ENCODE measurements at regions not wholly inside any gene's neighbourhood (a gene's known extent, or its start where the extent isn't known, plus 50 kb on each side); places are given as distances from the start of the nearest gene placed in this dataset.

DNA sequence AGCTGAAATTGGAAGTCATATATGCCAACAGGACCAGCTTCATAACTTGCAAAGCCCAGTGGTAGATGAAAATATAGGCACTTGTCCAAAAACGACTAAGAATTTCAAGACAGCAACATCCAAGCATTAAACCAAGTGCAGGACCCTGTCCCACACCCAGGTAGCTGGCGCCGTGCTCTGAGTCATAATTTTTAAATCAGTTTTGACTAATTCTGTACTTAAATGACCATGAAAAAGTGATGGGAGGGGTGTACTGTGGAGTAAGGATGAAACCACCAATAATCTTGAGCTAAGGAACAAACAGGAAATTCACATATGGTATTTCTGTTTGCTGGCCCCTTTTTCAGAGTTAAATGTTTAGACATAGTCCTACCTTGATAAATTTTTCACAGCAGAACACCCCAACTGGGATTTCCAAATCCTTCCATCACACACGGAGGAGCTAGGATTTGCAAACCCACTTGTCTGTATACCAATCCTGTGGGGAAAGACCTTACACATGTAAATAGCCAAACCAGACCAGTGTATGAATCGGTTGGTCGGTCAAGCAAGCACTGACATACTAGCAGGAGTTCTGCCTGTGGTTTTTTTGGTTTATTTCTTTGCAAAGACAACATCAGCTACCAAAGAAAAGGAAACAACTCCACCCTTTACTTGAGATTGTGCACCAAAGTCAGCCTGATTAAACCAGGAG is 235.7 kb upstream of the RAB4A start:
- peak; percentile 8 for DNase-seq (ENCODE audit: low spot score)

DNA sequence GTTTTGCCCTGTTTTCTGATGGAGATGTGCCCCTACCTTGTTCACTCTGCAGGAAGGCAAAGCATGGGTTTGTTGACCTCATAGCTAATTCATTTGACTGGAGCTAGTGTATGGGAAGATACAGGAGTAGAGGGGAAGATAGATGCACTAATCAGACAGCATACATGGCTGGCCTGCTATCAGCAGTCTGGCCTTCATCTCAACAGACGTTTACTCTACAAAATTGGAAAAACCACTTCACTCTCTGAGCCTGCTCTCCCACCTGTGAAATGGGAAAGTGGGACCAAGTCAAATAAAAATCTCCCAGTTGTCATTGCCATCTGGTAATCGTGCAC is 235.2 kb upstream of the RAB4A start:
- DNase-seq (ENCODE audit: low spot score), result no peak

DNA sequence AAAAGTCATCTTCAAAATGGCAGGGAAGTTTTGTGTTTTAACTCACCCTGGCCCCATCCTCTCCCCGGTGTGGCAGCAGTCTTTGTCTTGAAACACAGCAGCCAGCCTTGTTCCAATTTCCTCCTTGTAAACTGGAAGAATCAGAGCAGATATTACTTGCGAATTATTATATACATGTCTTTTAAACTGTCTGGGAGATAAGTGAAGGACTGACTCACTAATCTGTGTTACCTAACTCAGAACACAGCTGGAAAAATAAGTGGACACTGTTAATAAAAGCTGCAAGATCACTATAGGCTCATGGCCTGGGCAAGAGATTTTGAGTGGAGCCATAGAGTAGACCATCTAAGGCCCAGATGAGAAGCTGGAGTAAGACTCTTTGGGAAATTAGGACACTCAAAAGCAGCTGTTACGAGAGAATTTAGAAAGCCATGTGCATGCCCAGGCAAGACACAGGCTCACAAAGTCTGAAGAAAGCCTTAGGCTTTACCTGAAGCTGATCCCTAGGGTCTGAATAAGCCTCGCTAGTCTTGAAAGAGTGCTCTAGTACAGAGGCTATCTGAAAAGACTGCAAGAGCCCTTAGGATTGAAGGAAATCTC is 233.0 kb upstream of the RAB4A start:
- no peak for DNase-seq (ENCODE audit: low spot score)

DNA sequence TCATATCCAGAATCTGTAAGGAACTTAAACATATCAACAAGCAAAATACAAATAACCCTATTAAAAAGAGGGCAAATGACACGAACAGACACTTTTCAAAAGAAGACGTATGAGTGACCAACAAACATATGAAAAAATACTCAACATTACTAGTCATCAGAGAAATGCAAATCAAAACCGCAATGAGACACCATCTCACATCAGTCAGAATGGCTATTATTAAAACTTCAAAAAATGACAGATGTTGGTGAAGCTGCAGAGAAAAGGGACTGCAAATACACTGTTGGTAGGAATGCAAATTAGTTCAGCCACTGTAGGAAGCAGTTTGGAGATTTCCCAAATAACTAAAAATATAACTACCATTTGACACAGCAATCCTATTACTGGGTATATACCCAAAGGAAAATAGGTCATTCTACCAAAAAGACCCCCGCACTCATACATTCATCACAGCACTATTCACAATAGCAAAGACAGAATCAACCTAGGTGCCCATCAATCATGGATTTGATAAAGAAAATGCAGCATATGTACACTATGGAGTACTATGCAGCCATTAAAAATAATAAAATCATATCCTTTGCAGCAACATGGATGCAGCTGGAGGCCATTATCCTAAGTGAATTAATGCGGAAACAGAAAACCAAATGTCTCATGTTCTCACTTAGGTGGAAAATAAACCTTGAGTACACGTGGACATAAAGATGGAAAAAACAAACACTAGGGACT is 230.1 kb upstream of the RAB4A start:
- DNase-seq (ENCODE audit: low spot score), result no peak

DNA sequence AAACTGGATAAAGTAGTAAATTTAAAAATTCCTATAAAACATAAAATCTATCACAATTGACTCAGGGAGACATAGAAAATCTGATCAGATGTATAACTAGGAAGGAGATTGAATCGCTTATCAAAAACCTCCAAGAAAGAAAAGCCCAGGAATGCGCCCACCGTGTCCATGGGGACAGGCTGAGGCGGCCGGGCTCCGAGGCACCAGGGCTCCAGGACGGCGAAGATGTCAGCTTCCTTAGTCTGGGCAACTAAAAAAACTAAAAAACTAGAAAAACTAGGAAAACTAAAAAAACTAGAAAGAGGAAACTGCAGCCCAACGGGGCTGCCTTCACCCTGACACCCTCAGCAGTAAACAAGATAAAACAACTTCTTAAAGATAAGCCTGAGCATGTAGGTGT is 229.0 kb upstream of the RAB4A start:
- DNase-seq (ENCODE audit: low spot score), result no peak

DNA sequence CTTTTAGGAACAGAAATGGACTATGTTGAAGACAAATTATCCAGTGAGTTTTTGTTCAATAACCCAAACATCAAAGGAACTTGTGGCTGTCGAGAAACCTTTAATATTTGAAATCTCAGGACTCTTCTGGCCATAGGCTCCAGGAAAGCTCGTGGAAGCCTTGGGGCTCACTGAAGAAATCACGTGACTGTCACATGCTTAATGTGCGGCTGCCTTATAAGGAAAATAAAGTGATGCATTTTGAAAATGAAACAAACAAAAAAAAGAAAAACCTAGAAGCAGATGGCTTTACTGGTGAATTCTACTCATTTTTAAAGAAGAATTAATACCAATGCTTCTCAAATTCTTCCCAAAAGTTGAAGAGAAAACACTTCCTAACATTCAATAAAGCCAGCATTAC is 228.4 kb upstream of the RAB4A start:
- DNase-seq (ENCODE audit: low spot score), result no peak

DNA sequence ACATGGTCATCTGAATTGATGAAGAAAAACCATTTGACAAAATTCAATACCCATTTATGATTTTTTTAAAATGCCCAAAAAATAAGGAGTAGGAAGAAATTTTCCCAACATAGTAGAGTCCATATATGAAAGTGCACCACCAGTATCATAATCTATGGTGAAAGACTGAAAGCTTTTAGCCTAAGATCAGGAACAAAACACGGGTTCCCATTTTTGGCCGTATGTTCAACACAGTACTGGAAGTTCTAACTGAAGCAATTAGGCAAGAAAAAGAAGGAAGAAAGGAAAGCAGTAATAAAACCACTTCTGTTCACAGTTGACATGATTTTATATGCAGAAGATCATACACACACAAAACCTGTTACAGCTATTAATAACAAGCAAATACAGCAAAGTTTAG is 227.8 kb upstream of the RAB4A start:
- DNase-seq (ENCODE audit: low spot score), result no peak

DNA sequence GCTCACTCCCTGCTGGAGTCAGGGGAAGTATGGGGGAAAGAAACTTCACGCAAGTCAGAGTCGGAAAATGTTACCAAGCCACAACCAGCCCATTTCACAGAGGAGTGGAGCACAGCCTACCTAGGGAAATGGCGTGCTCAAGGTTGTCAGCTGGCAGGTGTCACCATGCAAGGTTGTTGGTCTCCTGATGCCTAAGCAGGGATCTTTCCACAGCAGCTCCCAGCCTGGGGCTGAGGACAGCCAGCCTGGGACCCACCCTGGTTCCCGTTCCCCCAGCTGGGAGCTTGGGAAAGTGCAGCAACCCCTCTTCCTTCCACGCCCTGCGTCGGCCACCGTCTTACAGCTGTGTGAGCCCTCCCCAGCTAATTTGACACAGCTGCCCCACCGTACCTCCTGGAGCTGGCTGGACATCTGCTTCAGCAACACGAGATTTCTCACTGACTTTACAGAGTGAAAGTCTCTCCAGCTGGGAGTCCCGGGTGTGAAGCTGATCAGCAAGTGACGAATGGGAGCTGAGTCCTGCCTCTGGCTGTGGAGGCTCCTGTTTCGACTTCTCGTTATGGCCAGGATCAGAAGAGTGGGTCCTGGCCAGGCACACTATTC is 224.6 kb upstream of the RAB4A start:
- DNase-seq (ENCODE audit: low spot score), result no peak

DNA sequence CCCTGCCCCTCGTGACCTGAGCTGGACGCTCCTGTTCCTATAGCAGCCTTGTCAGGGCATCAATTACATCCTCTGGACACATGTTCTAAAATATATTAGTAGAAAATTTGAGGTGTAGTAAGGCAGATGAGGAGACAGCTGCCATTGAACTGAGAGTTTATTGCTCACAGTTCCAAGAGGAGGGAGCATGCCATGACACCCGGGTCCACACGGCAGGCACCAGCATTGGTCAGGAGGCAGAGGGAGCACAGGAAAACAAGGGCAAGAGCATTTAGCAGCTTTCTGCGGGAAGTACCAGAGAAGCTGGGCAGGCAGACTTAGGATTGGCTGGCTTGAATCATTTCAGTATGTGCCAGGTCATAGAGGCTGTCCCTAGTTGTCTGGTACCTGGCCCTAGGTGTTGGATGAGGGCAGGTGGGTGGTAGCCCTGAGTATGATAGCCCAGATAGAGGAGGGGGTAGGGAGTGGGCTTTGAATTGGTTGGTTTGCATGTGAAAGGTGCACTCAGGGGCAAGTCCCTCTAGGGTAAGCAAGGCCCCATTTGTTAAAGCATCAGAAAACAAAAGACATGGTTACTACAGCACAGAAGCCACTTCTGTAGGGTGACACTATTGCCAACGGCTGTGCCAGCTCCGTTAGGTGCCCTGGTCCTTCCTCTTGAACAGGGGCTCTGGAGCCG is 223.6 kb upstream of the RAB4A start:
- no peak for DNase-seq (ENCODE audit: low spot score)

DNA sequence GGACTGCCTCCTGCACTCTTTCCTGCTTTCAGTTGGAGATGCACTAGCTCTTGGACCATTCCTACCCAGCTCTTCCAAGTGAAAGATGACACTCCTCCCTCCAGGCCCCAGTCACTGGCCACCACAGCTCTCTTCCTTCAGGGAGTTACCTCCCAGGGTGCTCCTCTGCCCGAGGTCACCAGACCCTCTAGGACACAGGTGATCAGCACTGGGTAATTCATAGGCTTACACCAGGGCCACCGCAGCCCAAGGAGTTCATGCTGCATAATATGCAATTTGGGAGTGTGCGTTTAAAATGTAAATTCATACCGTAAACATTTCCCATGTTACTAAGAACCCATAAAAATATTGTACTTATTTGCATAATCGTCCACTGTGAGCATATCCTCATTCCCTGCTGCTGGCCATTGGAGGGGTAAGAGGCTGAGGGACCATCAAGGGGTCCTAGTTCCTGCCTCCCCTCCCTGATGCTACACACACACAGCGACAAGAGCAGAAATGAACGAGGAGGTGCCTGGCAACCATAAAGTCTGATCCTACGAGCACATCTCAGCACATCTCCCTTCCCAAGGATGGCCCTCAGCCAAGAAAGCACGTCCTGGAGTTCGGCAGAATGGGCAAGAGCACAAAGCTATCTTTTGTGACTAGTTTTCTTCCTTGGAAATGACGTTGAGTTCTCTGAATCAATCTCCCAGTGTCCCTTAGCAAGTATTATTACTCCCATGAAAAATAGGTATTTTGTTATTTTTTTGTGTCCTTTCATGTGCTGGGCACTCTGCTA is 222.9 kb upstream of the RAB4A start:
- DNase-seq (ENCODE audit: low spot score), result no peak

DNA sequence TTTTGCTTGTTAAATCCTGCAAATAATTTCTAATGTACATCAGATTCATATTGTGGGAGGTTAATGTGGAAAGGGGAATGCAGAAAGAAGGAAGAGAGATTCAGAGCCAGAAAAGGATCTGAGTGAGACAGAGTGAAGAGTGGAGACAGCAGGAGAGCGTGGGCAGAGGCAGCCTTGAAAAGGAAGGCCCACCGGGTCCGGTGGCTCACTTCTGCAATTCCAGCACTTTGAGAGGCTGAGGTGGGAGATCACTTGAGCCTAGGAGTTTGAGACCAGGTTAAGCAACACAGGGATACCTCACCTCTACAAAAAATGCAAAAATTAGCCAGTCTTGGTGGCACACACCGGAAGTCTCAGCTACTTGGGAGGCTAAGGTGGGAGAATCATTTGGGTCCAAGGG is 222.0 kb upstream of the RAB4A start:
- DNase-seq (ENCODE audit: low spot score), result no peak

DNA sequence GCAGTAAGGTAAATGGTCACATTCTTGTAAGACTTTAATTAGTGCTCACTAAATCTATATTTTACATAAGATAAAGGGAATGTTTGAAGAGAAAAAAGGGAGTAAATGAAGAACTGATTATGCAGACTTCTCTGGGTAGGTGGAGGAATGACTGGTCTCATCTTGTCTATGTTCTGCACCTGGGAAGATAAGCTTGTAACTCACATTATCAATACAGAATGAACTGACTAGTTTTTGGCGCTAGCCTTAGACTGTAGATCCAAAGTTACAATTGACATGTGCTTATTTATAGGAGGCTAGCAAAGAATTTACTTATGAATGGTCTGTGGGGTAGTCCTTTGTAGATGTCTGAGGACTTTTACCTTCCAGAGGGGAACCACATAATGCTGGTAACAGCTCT is 214.9 kb upstream of the RAB4A start:
- no peak for DNase-seq (ENCODE audit: low spot score)

DNA sequence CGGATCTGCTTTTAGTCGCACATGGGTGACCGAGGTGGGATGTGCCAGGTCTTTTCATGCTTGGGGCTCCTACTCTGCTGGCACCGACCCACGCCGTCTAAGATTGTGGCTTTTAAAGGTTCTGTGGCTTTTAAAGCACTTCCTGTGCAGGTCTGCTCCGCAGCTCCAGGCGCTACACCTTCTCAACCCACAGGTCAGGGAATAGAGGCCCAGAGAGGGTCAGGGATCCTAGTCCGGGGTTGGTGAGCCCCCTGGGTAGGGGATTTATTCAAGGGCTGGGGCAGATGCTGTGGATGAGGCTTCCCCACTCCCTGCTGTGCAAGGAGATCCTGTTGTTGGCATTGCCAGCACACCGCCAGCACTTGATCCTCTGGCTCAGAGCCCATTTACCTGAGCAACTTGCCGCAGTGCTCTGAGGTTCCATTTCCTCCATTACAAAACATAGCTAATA is 212.8 kb upstream of the RAB4A start:
- DNase-seq (ENCODE audit: low spot score), result peak; percentile 37

DNA sequence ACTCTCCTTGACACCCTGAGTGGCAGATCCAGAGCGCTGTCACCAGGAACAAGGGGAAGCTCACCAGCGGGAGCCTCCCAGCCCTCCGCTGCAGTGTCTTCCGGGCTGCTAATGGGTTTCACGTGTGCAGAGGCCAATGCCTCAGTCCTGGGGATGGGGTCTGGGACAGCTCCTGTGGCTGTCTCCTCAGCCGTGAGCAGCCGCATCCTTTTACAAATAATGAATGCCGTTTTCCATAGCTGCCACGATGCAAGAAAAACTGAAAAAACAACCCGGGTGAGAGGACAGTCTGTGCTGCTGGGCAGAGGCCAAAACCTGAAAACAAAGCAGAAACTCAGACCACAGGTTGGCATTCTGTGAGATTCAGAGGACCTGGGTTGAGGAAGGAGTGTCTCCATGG is 212.2 kb upstream of the RAB4A start:
- DNase-seq (ENCODE audit: low spot score), result no peak

DNA sequence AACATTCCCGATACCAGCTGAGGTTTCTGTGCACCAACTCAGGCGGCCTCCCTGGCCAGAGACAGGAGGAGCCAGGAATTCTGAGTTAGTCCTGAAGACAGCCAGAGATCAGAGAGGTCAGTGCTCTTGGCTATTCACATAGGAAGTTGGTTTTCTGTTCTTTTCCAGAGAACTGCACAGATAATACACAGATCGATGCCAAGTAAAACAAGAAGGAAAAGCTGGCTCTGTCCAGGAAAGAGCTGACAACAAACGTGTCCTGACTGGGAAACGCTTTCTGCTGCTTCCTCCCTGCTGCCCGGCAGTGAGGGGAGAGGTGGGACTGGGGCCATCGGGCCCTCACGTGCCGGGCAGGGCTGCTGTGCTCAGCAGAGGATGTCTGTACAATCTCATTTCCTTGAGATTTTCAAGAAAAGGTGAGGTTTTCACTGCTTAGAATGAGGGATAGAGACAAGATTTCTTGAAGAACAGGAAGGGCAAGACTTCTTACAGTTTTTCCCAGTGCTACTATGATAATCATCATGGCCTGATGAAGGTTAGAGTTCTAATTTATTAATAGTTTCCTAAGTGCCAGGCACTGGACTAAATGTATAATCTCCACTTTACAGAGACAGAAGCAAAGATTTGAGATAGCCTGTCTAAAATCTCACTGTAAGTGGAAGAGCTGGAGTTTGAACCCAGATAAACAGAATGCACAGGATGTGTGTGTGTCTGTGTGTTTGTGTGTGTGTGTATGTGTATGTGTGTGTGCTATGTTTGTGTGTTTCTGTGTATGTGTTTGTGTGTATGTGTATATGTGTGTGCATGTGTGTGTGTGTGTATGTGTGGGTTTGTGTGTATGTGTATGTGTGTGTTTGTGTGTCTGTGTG is 211.0 kb upstream of the RAB4A start:
- no peak for DNase-seq (ENCODE audit: low spot score)

DNA sequence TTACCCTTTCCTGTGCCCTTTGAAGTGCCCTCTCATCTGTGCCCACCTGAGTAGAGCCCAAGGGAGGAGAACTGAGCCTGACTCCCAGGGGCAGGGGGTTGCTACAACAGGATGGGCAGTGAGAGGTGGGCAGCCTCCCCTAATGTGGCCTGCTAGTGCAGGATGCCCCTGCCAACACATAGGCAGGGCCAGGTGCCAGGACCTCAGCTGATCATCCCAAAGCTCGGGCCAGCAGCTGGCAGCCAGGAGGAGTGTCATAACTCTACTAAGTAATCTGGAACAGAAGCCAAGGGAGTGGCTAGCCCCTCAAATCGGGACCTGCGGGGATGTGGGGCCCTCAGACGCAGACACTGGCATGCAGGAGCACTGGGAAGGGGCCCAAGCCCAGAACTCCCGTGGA is 208.8 kb upstream of the RAB4A start:
- DNase-seq (ENCODE audit: low spot score), result no peak

DNA sequence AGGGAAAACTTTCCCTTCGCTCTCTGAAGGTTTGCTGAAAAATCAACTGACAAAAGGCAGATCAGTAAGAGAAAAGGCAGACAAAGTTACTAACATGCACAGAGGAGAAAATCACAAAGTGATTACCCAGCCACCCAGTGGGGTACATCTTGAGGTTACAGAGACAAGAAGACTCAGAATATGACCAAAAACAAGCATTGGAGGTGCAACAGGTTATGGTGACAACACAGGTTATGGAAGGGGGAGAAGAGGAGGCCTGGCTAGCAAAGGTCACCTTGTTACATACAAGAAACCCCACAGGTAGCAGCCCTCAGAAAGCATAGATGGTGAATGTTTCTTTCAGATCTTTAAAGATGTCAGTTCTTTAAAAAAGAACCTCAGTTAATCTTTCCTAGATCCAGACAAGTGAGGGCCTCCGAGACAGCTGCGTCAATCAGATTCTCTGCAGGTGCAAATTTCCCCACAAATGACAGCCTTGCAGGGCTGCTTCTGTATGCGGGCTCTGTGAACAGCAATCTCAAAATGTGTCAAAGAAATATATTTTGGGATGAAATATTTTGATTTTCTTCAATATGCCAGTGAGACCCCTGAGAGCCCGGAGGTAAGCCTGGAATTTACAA is 207.6 kb upstream of the RAB4A start:
- no peak for DNase-seq (ENCODE audit: low spot score)

DNA sequence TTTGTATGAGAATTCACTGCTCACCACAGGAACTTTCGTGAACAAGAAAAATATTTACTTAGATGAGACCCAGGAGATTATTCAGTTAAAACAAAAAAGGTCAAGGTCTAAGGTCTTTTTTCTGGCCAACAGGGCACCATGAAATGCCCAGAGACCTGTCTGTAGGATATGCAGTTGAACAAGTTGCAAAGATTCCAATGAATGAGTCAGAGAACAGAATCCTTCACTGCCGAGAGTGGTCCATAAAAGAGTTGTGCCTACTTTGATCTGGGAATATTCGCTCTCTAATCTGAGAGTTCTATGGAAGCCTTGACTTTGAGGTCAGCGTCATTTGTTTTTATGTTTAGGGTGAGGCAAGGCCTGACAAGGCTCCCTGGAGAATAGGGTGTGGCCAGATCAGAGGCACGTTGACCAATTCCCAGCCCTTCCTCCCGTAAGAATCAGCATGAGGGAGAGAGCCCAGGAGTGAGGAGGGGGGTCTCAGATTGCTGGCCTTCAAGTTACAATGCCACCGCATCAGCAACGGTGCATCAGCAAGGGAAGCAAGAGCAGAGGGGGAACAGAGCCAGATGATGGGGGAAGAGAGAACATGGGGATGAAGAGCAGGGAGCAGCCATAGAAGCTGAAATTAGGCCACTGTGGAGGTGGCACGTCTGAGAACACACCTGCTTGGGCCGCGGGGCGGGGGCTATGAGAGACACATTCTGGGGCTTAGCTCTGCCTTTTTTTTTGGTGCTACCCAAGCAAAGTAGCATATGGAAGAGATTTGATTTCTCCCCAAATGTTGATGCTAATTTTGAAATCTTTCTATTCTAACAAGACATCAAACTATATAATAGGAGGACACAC is 206.4 kb upstream of the RAB4A start:
- no peak for DNase-seq (ENCODE audit: low spot score)

DNA sequence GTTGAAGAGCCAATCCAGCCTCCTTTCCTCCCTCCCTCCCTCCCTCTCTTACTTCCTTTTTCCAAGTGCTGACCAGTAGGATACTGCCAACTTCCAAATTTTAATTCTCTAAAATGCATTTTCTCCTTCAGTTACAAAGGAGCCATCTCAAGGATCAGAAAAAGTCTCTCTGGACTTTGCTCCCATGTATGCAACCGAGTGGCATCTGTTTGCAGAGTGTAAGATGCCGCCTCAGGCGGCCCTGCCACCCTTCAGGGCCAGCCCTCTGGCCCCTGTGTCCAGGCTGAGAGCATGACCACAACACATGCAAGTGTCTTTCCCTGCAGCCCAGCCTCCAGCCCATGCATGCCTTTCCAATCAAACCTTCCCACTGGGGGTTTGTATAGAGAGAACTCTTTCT is 205.3 kb upstream of the RAB4A start:
- no peak for DNase-seq (ENCODE audit: low spot score)
